GM12878 (cell line): ENCODE measurements at regions not wholly inside any gene's neighbourhood (a gene's known extent, or its start where the extent isn't known, plus 50 kb on each side); places are given as distances from the start of the nearest gene placed in this dataset.
"Not testable (repeated sequence)": the region's sequence is repeated elsewhere in the genome, so short reads cannot be mapped to it uniquely, and the experiment has no call there.

Experiments used
- CREM ChIP-seq: IDR thresholded peaks from 2 replicates; pipeline ENCODE4 v1.6.1; 2014; ENCODE audit warnings: antibody characterized with exemption, low read depth
- EZH2 ChIP-seq: IDR thresholded peaks from 2 replicates; pipeline ENCODE4 v1.6.1; 2012; ENCODE audit warnings: low read depth, mild to moderate bottlenecking, control low read depth, inconsistent platforms, low read length, borderline replicate concordance; ENCODE audit not compliant: control insufficient read depth
- FOXM1 ChIP-seq: IDR thresholded peaks from 2 replicates; pipeline ENCODE4 v1.6.1; 2012; ENCODE audit warnings: low read depth, mild to moderate bottlenecking, inconsistent platforms, low read length, moderate library complexity
- NFIC ChIP-seq: IDR thresholded peaks from 2 replicates; pipeline ENCODE4 v1.6.1; 2012; ENCODE audit warnings: low read depth, mild to moderate bottlenecking, inconsistent platforms, low read length, moderate library complexity
- POLR2A ChIP-seq: IDR thresholded peaks from 2 replicates; pipeline ENCODE4 v1.6.1; 2011; ENCODE audit warnings: low read depth, mild to moderate bottlenecking, low read length
- RAD21 ChIP-seq: IDR thresholded peaks from 2 replicates; pipeline ENCODE4 v1.6.1; 2011; ENCODE audit warnings: mild to moderate bottlenecking, low read depth, low read length, moderate library complexity; ENCODE audit not compliant: insufficient read depth
- RUNX3 ChIP-seq: IDR thresholded peaks from 2 replicates; pipeline ENCODE4 v1.6.1; 2012; ENCODE audit warnings: low read length, inconsistent platforms
- TAF1 ChIP-seq: IDR thresholded peaks from 2 replicates; pipeline ENCODE4 v1.6.1; 2011; ENCODE audit warnings: mild to moderate bottlenecking, low read depth, low read length, borderline replicate concordance

- not testable (repeated sequence) for TF ChIP-seq TAF1, RUNX3, CREM, EZH2, RAD21, POLR2A, FOXM1, NFIC
Observed at GRCh38 chr15:44903281-44903680, 53.2 kb upstream of the TERB2 start.
